ENCODE measurements at regions not wholly inside any gene's neighbourhood (a gene's known extent, or its start where the extent isn't known, plus 50 kb on each side); places are given as distances from the start of the nearest gene placed in this dataset.
"Not testable (repeated sequence)": the region's sequence is repeated elsewhere in the genome, so short reads cannot be mapped to it uniquely, and the experiment has no call there.

DNA sequence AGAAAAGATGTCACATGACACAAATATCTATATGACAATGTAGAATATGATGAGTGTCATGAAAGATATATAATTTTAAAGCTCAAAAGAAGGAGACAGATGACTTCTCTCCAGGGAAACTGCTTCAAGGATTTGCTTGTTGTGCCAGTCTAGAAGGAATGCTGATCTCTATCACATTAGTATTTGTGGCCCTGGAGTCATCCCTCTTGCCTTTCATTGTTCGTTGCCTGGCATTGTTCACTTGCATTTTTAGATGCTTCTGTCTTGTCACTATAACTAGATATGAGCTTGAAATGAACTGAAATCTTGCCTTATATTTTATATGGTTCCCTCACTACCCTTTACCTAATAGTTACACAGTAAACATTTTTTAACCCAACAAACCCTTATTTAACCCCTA lies 207.5 kb downstream of the ZNF608 start:
- DNase-seq, result no peak

DNA sequence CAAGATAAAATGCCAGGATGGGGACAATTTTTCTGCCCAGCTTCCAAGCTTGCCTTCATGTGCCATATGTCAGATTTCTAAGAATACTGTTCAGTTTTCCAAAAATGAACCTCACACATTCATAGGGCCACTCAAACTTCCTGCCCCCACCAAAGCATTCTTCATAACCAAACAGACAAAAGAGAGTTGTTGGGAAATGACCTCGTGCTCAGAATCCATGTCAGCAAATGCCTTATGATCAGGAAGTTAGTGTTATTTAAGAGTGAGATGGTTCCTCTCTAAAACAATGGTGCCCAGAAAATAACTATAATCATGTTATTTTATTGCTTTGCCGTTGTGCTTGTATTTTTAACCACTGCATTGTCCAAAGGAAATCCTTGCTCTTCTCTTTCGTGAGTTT lies 208.2 kb downstream of the ZNF608 start:
- no peak for DNase-seq

DNA sequence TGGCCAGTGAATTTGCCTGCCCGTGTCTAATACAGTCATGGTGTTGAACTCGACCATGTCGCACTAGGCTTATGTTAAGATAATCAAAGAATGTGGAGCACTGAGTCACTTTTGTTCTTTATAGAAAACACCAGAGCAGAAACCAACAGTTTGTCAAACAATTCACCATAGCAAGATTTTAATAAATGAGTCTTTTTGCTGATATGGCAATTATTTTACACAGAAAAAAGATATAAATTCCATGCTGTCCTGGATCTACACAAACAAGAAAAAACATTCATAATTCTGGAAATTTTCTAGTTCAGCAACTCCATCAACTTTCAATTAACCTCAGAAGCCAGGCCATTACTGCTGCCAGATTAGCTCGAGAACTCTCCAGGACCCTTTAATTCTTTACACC lies 208.9 kb downstream of the ZNF608 start:
- DNase-seq, result no peak

DNA sequence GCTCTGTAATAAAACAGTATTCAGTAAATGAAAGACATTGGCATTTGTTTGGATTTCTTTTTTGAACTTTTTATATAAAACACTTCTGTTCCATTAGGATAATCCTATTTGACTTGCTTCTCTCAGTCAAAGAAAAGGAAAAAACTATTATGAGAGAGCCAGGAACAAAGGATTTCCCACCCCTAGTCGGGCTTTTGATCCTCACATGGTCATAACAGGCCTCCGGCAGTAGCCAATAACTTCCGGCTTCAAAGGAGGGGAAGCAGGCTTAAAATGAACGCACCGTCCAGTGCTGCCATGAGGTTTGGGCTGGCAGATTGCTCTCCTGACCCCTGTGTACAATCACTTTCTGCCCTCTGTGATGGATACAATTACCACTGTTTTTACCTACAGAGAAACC lies 209.3 kb downstream of the ZNF608 start:
- DNase-seq, result no peak

DNA sequence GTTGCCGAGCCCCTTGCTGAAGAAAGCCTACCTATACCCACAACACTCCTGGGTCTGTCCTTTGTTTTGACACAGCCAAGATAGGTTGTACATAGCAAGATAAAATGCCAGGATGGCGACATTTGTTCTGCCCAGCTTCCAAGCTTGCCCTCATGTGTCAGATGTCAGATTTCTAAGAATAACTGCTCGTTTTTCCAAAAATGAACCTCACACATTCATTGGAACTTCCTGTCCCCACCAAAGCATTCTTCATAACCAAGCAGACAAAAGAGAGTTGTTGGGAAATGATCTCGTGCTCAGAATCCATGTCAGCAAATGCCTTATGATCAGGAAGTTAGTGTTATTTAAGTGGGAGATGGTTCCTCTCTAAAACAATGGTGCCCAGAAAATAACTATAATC lies 210.1 kb downstream of the ZNF608 start:
- no peak for DNase-seq

DNA sequence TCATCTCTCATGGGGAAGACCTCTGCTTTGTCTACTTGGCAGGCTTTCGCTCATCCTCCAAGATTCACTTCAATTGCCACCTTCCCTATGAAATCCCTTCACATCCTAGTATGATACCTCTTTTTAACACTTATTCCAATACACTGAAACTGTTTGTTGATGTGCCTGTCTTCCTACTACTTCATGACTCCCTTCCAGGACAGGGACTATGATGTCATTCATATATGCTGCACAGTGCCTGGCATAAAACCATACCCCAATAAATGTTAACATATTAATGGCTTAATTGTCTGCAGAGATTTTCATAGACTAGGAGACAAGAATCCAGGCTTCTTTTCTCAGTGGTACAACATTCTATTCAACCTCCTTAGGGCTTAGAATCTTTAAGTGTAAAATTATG lies 215.5 kb downstream of the ZNF608 start:
- no peak for DNase-seq

DNA sequence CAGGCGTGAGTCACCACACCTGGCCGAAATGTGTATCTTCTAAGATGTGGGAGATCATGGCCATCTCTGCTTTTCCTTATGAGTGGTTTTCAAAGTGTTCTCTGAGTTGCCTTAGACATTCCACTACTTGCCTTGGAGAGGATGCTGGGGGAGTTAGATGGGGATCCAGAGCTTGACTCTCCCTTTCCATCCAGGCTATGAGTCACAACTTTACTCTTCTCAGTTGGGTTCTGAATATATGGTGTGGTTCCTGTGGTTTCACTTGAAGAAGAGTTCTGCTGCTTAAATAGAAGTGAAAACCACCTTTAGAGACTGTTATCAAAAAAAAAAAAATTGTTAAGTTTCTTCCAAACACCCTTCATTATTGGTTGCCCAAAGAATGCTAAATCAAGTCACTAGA lies 217.6 kb downstream of the ZNF608 start:
- DNase-seq, result no peak

DNA sequence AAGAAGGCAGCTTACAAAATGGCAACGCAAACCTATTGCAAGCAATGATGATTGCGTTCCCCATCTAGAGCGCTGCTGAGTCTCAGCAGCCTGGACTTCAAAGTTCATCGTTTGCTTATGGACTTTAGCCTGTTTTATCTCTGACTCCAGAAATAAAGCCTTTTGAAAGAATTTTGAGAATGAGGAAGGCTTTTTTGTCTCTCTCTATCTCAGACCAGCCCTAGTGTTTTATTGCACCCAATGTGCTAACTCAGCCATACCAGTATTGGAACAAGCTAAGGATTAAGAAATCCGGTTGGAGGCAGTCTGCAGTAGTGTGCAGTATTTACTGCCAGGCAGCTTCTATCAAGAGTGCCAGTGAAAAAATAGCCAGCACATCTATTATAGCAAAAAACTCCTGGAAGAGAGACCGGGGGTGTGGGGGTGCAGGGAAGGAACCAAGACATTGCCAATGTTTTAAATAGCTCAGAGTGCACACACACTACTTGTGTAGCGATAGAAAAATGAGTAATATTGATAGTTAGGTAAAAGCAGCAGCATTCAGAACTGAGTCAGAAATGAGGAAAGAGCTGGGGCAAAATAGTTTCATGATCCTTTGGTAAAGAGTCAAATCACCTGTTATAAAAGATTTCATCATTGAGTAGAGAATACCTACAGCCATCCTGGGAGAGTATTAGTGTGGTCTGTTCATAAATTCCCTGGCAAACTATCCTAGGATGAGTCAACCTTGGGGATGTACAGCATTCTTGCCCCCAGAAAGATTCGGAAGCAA lies 219.0 kb downstream of the ZNF608 start:
- no peak for DNase-seq

DNA sequence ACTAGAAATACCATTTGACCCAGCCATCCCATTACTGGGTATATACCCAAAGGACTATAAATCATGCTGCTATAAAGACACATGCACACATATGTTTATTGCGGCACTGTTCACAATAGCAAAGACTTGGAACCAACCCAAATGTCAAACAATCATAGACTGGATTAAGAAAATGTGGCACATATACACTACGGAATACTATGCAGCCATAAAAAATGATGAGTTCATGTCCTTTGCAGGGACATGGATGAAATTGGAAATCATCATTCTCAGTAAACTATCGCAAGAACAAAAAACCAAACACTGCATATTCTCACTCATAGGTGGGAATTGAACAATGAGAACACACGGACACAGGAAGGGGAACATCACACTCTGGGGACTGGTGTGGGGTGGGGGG lies 220.4 kb downstream of the ZNF608 start:
- DNase-seq, result not testable (repeated sequence)

DNA sequence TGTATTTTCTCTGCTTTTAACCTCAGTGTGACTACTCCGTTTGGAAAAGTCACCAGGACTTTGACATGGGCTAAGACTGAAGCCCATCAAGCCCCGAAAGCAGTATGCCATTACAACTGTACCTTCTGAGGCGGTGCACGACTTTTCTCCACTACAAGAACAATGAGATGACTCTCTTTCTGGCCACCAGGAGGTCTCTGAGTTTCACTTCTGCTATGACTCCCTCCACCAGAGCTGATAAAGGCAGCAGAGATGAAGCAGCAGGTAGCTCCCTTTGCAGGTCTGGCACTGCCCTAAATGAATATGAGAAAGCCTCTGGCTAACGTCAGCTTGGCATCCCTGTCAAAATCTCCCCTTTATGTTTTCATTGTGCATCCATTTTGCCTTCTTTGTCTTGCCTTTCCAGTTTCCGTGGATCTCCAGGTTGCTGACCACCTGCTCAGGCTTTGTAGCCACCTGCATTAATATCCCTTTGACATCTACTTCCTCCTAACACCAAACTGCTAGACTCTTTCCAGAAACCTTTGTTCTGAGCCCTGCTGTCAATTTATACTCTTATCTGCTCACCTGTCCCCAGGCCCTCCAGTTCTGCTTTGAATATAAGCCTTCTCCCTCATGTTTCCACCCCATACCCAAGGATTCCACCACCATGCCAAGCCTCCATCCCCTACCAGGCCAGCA lies 221.7 kb downstream of the ZNF608 start:
- no peak for DNase-seq

DNA sequence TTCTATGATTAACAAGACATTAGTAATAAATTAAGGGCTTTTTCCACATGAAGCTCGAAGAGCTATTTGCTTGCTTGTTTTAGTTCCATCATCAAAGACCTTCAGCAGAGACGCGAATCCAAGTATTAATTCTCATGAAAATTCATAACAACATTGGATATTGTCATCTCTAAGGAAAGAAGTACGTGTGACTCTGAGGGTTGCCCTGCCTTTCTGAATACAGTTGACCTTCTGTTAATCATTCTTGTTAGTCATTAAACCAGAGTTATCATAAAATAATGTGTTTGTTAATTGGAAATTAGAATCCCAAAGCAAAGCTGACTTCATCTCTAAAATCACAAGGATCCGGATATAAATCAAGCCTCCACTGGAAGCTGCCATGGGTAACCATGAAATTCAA lies 222.5 kb downstream of the ZNF608 start:
- DNase-seq, result no peak

DNA sequence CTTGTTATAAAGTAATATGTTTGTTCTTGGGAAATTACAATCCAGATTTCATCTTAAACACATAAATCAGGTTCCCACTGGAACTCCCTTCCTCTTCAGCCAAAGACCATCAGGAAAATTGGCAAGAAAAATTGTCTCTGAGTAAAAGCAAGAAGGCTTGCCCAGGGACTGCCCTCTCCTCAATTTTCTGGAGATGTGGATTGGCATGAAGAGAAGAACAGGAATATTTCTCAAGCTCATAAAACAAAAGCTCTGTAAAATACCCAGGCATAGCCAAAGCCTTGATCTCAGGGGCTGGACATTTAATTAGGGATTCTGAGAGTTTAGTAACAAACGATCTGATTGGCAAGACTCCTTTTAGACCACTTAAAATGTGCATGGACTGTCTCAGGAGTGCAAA lies 223.4 kb downstream of the ZNF608 start:
- no peak for DNase-seq

DNA sequence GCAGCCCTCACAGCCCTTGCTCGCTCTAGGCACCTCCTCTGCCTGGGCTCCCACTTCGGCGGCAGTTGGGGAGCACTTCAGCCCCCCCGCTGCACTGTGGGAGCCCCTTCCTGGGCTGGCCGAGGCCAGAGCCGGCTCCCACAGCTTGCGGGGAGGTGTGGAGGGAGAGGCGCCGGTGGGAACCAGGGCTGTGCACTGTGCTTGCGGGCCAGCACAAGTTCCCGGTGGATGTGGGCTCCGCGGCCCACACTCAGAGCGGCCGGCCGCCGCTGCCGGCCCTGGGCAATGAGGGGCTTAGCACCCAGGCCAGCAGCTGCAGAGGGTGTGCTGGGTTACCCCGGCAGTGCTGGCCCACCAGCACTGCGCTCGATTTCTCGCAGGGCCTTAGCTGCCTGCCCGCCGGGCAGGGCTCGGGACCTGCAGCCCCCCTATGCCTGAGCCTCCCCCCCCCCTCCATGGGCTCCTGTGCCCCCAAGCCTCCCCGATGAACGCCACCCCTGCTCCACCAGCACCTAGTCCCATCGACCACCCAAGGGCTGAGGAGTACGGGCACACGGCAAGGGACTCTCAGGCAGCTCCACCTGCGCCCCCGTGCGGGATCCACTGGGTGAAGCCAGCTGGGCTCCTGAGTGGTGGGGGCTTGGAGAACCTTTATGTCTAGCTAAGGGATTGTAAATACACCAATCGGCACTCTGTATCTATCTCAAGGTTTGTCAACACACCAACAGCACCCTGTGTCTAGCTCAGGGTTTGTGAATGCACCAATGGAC lies 224.8 kb downstream of the ZNF608 start:
- no peak for DNase-seq

DNA sequence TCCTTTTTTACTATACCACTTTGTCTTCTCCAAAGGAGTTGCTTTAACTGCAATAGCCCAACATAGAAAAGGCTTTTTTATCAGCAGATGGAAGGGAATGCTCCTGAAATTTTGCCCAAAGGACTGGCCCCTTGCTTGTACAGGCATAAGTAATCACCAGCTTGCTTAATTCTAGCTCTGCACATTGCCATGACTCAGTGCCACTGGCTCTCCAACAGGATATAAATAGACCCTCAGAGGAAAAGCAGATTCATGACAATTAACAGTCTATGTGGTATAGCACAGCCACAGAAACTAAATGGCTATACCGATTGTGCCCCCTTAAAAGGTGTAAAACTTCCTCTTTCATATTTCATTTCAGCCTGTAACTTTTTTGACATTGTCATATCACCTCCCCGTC lies 227.0 kb downstream of the ZNF608 start:
- no peak for DNase-seq

DNA sequence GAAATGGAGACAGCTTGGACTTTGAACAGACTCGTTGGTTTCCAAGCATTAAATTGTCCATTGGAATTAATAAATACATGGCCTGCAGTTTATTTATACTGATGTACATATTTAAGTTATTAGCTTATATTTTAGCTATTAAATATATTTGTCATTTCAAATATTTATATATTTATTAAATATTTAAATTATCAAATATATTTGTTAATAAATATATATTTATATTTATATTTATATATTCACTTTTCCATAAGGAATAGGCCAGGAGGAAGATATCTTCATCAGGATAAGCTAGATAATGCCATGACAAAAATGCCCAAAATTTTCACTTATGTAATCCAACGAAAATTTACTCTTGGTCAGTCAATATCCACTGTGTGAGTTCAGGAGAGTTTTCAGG lies 229.9 kb downstream of the ZNF608 start:
- no peak for DNase-seq

DNA sequence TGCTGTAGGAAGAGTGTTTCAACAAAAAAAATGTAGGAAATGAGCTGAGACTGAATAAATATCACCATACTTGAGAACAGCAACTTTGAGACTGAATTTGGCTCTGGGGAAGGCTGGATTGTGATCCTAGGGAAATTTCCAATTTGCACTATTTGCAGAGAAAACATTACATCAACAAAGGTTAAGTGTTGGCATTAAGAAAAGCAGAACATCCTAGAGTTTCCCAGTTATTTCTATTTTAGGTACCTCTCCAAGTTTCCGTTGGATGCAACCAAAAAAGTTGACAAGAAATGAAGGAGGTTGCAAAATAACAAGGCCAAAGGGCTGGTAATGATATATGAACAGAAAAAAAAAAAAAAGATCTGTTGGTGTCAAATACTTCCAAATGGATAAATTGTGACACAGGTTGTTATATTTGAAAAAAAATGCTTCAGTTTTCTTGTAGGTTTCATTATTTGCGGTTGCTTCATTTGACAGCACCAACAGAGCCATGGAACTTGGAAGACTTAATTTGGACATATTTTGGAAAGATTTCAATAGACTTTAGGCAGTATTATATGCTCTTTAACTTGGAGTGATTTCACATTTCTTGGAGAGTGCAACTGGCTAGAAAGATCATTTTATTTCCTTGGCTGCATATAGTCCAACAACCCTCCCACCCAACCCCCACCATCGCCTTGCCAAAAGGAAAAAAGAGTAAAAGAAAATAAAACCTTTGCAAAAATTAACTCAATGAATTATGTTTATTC lies 230.8 kb downstream of the ZNF608 start:
- no peak for DNase-seq

DNA sequence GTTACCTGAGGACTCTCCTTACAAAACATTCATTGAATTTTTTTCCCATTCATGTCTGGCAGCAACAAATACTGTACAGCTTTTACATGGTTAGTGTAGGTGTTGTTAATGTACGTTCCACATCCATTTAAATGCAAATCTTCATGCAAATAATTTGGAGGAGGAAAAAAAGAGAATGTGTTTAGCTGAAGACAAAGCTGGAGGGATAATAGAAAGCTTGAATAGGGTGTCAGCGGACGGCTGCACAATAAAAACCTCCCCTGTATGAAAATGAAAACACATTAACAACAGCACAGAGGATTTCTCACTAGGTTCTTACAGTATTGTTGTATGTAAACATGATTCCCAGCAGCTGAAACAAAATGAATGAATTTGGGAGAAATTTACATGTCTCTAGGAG lies 231.5 kb downstream of the ZNF608 start:
- DNase-seq, result no peak

DNA sequence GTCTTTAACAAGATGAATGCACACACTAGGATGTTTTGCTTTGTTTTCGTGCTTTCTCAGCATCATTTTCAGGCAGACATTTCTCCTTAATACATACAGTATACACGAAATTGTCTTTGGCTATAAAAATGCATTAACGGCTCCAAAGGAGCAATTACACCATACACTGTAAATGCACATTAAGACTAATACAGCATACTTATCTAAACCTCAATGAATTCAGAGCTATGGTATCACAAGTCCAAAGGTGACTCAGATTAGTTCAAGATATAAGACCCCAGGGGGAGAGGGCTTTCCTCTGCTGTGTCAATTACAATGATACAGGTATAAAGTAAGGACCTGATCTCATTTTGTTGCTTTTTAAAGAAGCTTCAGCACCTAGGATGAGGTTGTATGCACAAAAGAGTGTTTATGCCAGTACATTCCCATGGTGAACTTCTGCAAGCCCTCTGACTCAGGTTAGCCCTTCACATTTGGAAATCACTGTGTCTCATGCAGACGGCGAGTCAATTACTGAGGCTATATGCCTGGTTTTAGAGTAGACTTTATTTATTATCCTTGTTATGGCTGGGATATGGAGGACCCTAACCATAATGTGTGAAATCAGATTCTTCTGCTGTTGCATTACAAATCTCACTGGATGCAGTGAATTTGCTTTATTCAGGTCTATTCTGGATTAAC lies 233.3 kb downstream of the ZNF608 start:
- no peak for DNase-seq

DNA sequence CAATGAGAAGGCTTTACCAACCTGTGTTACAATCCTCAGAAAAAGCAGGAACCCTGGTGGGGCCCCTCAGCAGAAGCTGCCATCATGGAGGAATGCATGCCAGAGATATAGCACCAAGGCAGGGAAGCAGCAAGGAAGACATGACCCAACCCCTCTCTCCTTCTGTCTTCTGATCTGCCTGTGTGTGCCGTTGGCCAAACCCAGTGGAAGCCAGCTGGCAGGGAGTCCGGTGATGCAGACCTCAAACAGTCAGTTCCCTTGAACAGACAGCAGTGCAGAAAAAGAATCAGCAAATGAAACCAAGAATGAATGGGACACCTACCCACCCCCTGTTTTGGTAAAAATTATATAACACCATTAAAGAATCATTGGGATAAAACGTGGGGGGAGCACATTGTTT lies 234.2 kb downstream of the ZNF608 start:
- no peak for DNase-seq

DNA sequence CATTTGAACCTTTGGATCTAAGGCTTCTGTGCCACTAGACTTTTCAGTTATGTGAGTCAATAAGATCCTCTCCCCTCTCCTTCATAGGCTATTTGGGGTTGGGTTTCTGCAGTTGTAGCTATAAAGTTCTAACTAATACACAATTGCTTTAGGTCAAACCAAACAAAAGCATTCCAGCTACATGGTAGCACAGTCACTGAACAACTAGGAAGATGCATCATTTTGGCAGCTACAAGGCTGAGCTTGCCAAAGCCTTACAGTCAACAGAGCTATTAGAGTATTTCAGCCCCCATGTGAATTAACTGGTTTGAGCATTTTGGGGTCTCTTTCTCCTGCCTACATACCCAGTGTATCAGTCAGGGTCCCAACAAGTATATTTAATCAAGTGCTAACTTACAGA lies 234.6 kb downstream of the ZNF608 start:
- no peak for DNase-seq

DNA sequence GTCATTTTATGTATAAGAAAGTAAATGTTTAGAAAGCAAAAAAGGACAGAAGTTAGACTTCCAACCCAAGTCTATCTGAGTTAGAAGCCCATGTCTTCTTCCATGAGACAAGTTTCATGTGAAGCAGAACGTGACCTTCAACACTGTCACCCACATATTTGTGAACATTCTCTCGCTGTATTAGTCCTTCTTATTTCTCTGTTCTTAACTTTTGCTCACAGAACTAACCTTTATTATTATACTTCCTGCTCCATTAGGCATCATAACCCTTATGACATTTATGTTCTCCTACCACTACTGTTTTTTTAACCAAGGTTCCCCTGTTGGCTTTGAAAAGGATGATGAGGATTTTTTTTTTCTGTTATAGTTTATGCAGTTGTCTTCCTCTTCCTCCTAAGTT lies 238.8 kb downstream of the ZNF608 start:
- no peak for DNase-seq

DNA sequence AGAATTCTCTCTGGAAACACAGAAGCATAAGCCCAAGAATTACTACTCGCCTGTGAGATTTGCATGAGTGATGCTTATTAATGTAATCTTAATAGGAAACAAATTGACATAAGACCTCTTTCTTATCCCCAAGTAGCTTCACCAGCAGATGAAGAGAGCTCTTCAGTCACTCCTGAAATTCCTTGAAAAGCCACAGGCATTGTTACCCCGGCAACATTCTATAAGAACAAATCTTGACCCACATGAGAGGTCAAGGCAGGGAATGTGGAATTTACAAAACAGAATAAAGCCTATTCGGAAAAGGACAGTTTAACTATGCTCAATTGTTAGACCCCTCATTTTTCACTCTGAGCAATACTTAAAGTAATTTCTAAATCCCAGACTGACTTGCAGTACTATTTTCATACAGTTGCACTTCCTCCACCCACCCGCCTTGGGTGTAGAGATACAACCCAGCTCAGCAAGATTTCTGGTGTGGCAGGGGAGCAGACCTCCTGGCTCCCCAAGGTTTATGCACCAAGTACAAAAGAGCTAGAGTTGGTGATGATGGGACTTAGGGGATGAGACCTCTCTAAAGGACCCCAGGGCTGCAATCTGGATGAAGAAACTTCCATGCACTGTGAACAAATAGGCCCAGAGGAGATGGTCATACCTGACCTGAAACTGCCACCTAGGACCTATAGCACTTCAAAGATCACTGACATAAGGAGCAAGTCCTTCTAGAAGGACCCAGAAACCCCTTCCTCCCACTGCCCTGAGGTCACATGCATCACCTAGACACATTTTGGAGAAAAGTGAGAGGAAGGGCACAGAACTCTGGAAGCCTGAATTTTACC lies 242.1 kb downstream of the ZNF608 start:
- DNase-seq, result no peak

All from NCI-H2107 (cell line).